Body of pancreas (tissue), 4 donors: ENCODE measurements at regions not wholly inside any gene's neighbourhood (a gene's known extent, or its start where the extent isn't known, plus 50 kb on each side); places are given as distances from the start of the nearest gene placed in this dataset.

Experiments
- CTCF ChIP-seq, 7 experiments: fragments of 450-650 bp in 4 of 7; fragments of 200-600 bp in 3 of 7; sonication (generic) in 3 of 7; IDR thresholded peaks; one replicate each; pipeline ENCODE4 v1.5.1; 2016 to 2019; ENCODE audit warnings: antibody characterized with exemption in 7 of 7
- POLR2A ChIP-seq, 3 donors: fragments of 450-650 bp; IDR thresholded peaks; one replicate each; pipeline ENCODE4 v1.6.1; 2016; ENCODE audit warnings: antibody characterized with exemption in 3 of 3, mild to moderate bottlenecking in 2 of 3

GRCh38 chr5:1638658-1639400, 115.1 kb upstream of the LPCAT1 start:
- no peak for TF ChIP-seq CTCF (IDR thresholded peaks at IDR 0.05)
- TF ChIP-seq POLR2A (IDR thresholded peaks at IDR 0.05): no peak
